ENCODE measurements at regions not wholly inside any gene's neighbourhood (a gene's known extent, or its start where the extent isn't known, plus 50 kb on each side); places are given as distances from the start of the nearest gene placed in this dataset.

GRCh38 chr16:47778106-47778801, 317.1 kb downstream of the PHKB start:
- Histone ChIP-seq H3K79me2 (ENCODE audit: control insufficient read depth, insufficient read depth, low read length) (no peaks in the 10 kb centered on the region), H3K4me2 (ENCODE audit: control insufficient read depth, extremely low read depth, insufficient read depth, low read depth, low read length) (no peak overlapping the region), H3K36me3 (ENCODE audit: control insufficient read depth in 2 of 2, extremely low read depth in 1 of 2, insufficient read depth in 2 of 2, low read length in 2 of 2) (no peaks in the 10 kb centered on the region), H2AFZ (ENCODE audit: control insufficient read depth, low read length) (no peak overlapping the region), H3K9me1 (ENCODE audit: control insufficient read depth, extremely low read depth, insufficient read depth, low read length) (no peaks in the 10 kb centered on the region), H3K4me3 (ENCODE audit: control insufficient read depth in 2 of 3, extremely low read depth in 1 of 3, insufficient read depth in 2 of 3, low read depth in 1 of 3, low read length in 3 of 3) (no peak overlapping the region), H3K27me3 (ENCODE audit: control insufficient read depth, extremely low read depth, insufficient read depth, low read length) (peaks cover 5% of the 10 kb centered on the region), H3K9ac (ENCODE audit: control insufficient read depth, extremely low read depth, insufficient read depth, low read length) (no peak overlapping the region), H3K9me3 (ENCODE audit: control insufficient read depth, low read depth, low read length) (no peaks in the 10 kb centered on the region), H3K4me1 (ENCODE audit: control insufficient read depth, extremely low read depth, insufficient read depth, low read length) (no peaks in the 10 kb centered on the region), H3K27ac (ENCODE audit: control insufficient read depth, insufficient read depth, low read length) (no peak overlapping the region), H4K20me1 (ENCODE audit: control insufficient read depth, extremely low read depth, insufficient read depth, low read length) (no peaks in the 10 kb centered on the region)
- dilution Hi-C loops (cut with MboI; ENCODE audit: extremely low pct_ligation_motif_present, low sequenced_read_pairs), result no loop called here
- FAIRE-seq (no peak), DNase-seq (ENCODE audit: low read depth, low spot score) (no peak)
- TF ChIP-seq, protein P1, sequence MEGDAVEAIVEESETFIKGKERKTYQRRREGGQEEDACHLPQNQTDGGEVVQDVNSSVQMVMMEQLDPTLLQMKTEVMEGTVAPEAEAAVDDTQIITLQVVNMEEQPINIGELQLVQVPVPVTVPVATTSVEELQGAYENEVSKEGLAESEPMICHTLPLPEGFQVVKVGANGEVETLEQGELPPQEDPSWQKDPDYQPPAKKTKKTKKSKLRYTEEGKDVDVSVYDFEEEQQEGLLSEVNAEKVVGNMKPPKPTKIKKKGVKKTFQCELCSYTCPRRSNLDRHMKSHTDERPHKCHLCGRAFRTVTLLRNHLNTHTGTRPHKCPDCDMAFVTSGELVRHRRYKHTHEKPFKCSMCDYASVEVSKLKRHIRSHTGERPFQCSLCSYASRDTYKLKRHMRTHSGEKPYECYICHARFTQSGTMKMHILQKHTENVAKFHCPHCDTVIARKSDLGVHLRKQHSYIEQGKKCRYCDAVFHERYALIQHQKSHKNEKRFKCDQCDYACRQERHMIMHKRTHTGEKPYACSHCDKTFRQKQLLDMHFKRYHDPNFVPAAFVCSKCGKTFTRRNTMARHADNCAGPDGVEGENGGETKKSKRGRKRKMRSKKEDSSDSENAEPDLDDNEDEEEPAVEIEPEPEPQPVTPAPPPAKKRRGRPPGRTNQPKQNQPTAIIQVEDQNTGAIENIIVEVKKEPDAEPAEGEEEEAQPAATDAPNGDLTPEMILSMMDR (optimal IDR thresholded peaks at IDR 0.05 in 1 of 3, IDR thresholded peaks at IDR 0.05 in 1 of 3, conservative IDR thresholded peaks at IDR 0.05 in 1 of 3; ENCODE audit: extremely low read depth in 1 of 3, insufficient read depth in 2 of 3, low read length in 3 of 3), result no peak
- TF ChIP-seq EZH2 (IDR thresholded peaks at IDR 0.05; ENCODE audit: low read length), result no peak

DNA sequence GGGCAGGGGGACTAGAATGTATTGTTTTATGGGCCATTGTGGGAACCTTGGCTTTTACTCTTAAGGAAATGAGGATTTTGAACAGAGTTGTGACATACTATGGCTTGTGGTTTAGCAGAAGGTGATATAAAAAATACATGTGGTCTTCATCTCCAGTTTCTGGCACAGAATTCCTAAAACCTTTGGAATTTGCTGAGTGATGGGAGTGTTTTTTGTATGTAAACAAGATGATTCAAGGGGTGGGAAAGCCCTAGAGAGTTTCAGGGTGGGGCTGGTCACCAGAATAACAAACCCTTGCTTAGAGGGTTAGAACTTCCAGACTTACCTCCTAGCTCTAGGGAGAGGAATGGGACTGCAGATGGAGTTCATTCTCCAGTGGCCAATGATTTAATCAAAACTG, 316.1 kb downstream of the PHKB start:
- Histone ChIP-seq H3K9me3 (ENCODE audit: control insufficient read depth, low read depth, low read length) (no peaks in the 10 kb centered on the region), H3K4me3 (ENCODE audit: control insufficient read depth in 2 of 3, extremely low read depth in 1 of 3, insufficient read depth in 2 of 3, low read depth in 1 of 3, low read length in 3 of 3) (no peak overlapping the region), H3K27ac (ENCODE audit: control insufficient read depth, insufficient read depth, low read length) (no peak overlapping the region), H3K4me1 (ENCODE audit: control insufficient read depth, extremely low read depth, insufficient read depth, low read length) (no peaks in the 10 kb centered on the region), H3K79me2 (ENCODE audit: control insufficient read depth, insufficient read depth, low read length) (no peaks in the 10 kb centered on the region), H3K9ac (ENCODE audit: control insufficient read depth, extremely low read depth, insufficient read depth, low read length) (no peak overlapping the region), H3K27me3 (ENCODE audit: control insufficient read depth, extremely low read depth, insufficient read depth, low read length) (peaks cover 5% of the 10 kb centered on the region), H2AFZ (ENCODE audit: control insufficient read depth, low read length) (no peak overlapping the region), H3K4me2 (ENCODE audit: control insufficient read depth, extremely low read depth, insufficient read depth, low read depth, low read length) (no peak overlapping the region), H4K20me1 (ENCODE audit: control insufficient read depth, extremely low read depth, insufficient read depth, low read length) (no peaks in the 10 kb centered on the region), H3K36me3 (ENCODE audit: control insufficient read depth in 2 of 2, extremely low read depth in 1 of 2, insufficient read depth in 2 of 2, low read length in 2 of 2) (no peaks in the 10 kb centered on the region), H3K9me1 (ENCODE audit: control insufficient read depth, extremely low read depth, insufficient read depth, low read length) (no peaks in the 10 kb centered on the region)
- FAIRE-seq (no peak), DNase-seq (ENCODE audit: low read depth, low spot score) (no peak)
- dilution Hi-C loops (cut with MboI; ENCODE audit: extremely low pct_ligation_motif_present, low sequenced_read_pairs), result no loop called here
- no peak for TF ChIP-seq EZH2 (IDR thresholded peaks at IDR 0.05; ENCODE audit: low read length)
- TF ChIP-seq, protein P1 (optimal IDR thresholded peaks at IDR 0.05 in 1 of 3, IDR thresholded peaks at IDR 0.05 in 1 of 3, conservative IDR thresholded peaks at IDR 0.05 in 1 of 3; ENCODE audit: extremely low read depth in 1 of 3, insufficient read depth in 2 of 3, low read length in 3 of 3), result no peak
